Mammary epithelial cell (primary cell): ENCODE measurements at regions not wholly inside any gene's neighbourhood (a gene's known extent, or its start where the extent isn't known, plus 50 kb on each side); places are given as distances from the start of the nearest gene placed in this dataset.

Experiments used
- EZH2 ChIP-seq: IDR thresholded peaks from 2 replicates; pipeline ENCODE4 v1.6.1; 2012; ENCODE audit warnings: low read length, inconsistent platforms, borderline replicate concordance
- TF ChIP-seq, protein P1 (sequence below), 2 donors: IDR thresholded peaks in 1 of 2; conservative IDR thresholded peaks in 1 of 2; 2 replicates each; pipeline ENCODE4 v1.5.1; 2011 to 2012; ENCODE audit warnings: inconsistent platforms in 2 of 2, low read length in 2 of 2, mild to moderate bottlenecking in 2 of 2, control low read depth in 1 of 2, low read depth in 1 of 2; ENCODE audit not compliant: insufficient read depth in 1 of 2; ENCODE audit errors: extremely low read depth in 1 of 2

DNA sequence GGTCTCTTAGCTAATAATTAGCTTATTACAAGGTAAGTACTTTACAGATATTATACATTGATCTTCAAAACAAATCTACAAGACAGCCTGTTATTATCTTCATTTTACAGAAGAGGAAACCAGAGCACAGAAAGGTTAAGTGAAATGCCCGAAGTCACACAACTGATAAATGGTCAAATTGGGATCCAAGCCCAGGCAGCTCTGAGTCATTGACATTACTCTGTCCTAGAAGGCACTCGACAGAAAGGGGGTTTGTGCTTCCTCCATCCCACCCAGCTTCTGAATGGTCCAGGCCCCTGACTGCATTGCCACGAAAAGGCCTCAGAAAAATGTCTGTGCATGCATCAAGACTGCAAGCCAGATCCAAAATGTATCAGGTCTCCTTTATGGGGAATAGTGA lies 81.3 kb upstream of the ZNF438 start:
- TF ChIP-seq, protein P1, sequence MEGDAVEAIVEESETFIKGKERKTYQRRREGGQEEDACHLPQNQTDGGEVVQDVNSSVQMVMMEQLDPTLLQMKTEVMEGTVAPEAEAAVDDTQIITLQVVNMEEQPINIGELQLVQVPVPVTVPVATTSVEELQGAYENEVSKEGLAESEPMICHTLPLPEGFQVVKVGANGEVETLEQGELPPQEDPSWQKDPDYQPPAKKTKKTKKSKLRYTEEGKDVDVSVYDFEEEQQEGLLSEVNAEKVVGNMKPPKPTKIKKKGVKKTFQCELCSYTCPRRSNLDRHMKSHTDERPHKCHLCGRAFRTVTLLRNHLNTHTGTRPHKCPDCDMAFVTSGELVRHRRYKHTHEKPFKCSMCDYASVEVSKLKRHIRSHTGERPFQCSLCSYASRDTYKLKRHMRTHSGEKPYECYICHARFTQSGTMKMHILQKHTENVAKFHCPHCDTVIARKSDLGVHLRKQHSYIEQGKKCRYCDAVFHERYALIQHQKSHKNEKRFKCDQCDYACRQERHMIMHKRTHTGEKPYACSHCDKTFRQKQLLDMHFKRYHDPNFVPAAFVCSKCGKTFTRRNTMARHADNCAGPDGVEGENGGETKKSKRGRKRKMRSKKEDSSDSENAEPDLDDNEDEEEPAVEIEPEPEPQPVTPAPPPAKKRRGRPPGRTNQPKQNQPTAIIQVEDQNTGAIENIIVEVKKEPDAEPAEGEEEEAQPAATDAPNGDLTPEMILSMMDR (conservative IDR thresholded peaks at IDR 0.05 in 1 of 2, IDR thresholded peaks at IDR 0.05 in 1 of 2; ENCODE audit: extremely low read depth in 1 of 2, insufficient read depth in 1 of 2, low read depth in 1 of 2, low read length in 2 of 2) = no peak
- TF ChIP-seq EZH2 = no peak
